Amygdala (tissue), 56 donors: ENCODE measurements at regions not wholly inside any gene's neighbourhood (a gene's known extent, or its start where the extent isn't known, plus 50 kb on each side); places are given as distances from the start of the nearest gene placed in this dataset.

Source experiments
- DNase-seq, 56 donors: peaks; one replicate each; lab custom pipeline; 2025; lab: John Stamatoyannopoulos, UW

GRCh38 chr18:8942909-8943545 lies 159.5 kb upstream of the NDUFV2 start:
- DNase-seq: no peak

DNA sequence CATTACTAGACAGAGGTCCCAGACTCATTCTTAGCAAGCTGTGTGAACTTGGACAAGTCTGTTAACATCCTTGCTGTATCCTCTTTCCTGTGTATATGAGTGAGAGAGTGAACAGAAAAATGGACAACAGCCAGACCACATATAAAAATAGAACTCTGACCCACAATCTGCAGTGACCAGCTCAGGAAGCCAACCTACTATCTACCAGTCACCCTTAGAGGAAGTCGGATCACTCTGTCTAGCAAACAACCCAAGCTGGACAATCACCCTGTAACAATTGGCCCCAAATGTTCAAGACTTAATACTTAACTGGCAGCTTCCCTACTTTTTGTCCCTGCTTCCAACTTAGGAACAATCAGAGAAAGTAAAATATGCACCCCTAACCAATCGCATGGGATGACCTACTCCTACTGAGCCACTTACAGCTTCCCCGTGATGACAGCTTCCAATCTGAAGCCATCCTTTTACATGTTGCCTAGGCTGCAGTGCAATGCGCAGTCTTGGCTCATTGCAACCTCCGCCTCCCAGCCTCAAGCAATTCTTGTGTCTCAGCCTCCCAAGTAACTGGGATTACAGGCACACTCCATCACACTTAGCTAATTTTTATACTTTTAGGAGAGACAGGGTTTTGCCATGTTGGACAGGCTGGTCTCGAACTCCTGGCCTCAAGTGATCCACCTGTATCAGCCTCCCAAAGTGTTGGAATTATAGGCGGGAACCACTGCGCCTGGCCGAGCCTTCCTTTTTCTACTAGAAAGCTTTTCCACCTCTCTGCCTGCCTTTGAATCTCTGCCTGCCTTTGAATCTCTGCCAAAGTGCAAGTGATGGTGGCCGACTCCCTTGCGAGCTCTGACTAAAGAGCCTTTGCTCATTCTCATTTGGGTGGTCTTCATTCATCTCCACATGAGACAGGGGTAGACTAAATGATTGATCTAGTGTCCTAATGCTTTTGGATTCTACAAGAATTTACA lies 158.3 kb upstream of the NDUFV2 start:
- no peak for DNase-seq

GRCh38 chr18:8944871-8945245 lies 157.6 kb upstream of the NDUFV2 start:
- DNase-seq: no peak

DNA sequence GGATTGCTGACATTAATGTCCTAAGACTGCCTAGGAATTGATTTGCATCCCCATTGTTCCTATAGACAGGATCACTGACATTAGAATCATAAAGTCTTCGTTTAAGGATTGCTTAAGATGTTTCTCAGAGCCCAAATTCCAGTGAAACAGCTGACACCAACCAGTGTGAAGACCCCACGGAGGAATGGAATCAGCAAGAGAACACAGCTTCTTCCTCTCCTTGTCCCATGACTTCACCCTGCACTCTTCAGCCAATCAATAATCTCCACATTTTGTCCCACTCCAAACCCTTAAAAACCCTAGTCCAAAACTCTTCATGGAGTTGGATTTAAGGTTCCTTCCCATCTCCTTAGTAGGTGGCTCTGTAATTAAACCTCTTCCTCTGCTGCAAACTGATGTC lies 157.0 kb upstream of the NDUFV2 start:
- DNase-seq: no peak

DNA sequence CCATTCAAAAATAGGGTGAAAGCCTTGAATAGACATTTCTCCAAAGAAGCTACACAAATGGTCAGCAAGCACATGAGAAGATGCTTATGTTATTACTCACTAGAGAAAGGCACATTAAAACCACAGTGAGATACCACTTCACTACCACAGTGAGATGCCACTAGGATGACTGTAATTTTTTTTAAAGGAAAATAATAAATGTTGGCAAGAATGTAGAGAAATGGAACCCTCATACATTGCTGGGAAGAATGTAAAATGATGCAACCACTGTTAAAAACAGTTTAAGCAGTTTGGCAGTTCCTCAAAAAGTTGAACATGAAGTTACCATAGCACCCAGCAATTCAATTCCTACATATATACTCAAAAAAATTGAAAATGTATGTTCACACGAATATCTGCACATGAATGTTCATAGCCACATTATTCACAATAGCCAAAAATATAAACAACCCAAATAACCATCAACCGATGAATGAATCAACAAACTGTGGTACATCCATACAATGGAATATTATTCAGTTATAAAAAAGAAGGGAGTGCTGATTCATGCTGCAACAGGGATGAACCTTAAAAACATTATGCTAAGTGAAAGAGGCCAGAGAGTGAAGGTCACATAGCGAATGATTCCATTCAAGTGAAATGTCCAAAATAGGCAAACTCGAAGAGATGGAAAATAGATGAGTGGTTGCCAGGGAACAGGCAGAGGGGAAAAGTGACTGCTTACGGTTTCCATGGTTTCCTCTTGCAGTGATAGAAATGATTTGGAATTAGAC lies 156.2 kb upstream of the NDUFV2 start:
- no peak for DNase-seq

- DNase-seq: no peak
Observed at GRCh38 chr18:8947566-8947965, 154.9 kb upstream of the NDUFV2 start.

GRCh38 chr18:8948011-8948410 lies 154.5 kb upstream of the NDUFV2 start:
- DNase-seq: no peak

GRCh38 chr18:8948471-8949149 lies 153.9 kb upstream of the NDUFV2 start:
- peak in 1 of 56 donors; percentile 9 for DNase-seq

GRCh38 chr18:8949206-8949605 lies 153.3 kb upstream of the NDUFV2 start:
- peak in 17 of 56 donors; percentile 6 to 45 (median 28) for DNase-seq

DNA sequence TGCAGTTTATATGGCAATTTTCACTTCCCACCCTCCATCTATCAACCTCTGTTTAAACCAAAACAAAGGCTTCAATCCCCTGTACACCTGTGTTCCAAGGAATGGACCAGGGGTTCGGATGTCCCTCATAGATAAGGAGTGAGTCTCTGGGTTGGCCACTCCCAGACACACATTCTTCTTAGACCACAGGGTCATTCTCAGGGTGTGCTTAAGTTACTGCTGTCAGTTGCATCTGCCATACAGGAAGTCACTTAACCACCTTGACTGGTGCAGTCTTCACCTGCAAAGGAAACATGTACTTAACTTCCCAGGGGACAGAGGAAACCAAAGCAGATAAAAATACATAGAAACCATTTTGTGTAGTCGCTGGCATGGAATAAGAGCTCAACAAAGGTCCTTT lies 151.0 kb upstream of the NDUFV2 start:
- DNase-seq: no peak

DNA sequence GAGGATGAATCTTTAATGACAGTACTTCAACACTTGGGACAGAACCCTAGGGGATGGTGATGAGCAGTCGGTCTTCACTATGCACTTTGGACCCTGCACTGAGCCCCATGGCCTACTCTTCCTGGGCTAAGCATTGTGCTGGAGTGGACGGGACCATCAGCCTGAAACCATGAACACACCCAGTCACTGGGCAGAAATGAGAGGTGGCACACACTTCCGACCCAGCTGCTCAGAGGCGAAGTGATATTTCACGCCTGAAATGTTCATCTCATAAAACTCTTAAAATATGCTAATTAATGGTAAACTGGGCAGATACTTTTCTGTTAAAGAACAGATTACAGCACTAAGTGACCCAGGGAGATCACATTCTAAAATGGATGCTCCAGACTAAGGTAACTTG lies 150.3 kb upstream of the NDUFV2 start:
- no peak for DNase-seq

DNA sequence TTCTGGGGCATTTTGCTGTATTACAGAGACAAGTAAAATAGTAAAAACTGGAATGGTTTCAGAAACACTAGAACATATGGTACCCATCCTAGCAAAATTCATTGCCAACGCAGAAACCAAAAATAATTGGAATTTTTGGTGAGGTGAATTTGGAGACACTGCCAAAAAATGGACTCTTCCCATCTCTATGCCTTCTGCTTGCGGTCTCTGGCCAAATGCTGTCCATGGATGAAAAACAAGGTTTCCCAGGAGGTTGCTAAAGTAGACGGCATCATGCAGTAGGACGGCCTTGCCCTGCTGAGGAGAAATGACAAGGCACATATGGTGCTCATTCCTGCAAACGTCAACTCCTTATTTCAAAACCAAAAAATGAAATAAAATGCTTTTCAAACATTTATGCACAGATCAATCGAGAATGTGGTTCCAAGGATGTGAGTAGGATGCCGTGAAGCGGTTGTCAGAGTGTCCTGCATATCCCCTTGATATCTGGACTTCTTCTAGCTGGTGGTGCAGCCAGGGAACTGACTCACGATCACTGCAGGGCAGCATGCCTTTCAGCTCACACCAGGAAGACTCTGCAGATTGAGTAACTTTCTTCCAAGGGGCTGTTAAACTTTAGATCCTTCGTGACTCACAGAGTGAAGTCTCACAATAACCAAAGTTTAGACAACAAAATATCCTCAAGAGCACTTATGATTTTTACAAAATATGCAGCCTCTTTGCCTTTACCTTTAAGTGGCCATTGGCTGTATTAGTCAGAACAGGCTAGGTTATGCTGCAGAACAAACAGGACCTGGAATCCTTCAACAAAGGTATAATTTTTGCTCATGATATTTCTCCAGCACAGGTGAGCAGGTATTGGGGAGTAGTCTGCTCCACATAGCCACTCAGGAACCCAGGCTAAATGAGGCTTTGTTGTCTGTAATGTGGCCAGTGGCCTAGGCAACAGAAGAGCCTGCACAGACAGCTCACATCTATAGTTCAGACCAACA lies 149.4 kb upstream of the NDUFV2 start:
- DNase-seq: peak in 3 of 56 donors; percentile 9 to 19 (median 10)

- DNase-seq: no peak
Observed at GRCh38 chr18:8957731-8958130, 144.8 kb upstream of the NDUFV2 start.

- DNase-seq: no peak
Observed at GRCh38 chr18:8958660-8959059, 143.8 kb upstream of the NDUFV2 start.

GRCh38 chr18:8959551-8960135 lies 142.9 kb upstream of the NDUFV2 start:
- DNase-seq: no peak

DNA sequence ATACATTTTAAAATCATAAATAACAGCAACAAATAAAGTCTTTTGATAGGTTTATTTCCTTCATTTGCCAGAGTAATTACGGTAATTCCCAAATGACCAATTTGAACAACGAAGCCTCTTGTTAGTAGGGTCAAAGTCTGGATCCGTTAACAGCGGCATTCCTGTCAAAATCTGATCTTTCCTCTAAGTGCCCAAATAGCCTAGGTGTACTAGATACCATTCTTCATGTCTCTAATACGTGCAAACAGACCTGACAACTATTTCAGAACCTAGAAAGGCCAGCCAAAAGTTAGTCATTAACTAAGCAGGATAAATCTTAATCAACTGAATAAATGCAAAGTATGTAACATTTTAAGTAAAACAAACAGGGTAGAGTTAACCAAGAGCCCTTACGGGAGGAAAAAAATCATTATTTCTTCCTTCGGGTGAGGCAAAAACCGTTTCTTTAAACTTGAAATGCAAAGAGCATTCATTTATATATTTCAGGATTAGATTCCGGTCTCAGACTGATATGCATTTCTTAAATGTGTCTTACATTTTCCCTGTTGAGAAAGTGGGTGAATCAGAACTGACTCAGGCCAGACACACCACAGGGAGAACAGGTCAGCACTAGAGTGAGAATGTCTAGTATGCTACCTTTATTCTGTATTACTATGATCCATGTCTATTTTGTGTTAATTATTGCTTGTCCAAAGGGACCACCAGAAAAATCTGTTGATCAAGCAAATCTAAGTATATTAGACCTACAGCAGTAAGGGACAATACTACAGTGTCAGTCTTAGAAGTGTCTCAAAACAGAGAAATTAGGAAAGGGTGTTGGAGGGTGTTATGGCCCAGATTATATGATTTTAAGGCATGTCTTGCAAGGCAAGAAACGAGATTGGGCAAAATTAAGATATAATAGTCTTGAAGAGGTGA lies 141.5 kb upstream of the NDUFV2 start:
- no peak for DNase-seq

GRCh38 chr18:8962192-8962779 lies 140.2 kb upstream of the NDUFV2 start:
- DNase-seq: no peak
